Natural killer cell (primary cell): ENCODE measurements at regions not wholly inside any gene's neighbourhood (a gene's known extent, or its start where the extent isn't known, plus 50 kb on each side); places are given as distances from the start of the nearest gene placed in this dataset.

ENCODE experiments used
- ATAC-seq, 3 donors: fragments of 150-1000 bp in 2 of 3; fragments of 200-7000 bp in 1 of 3; cut with Tn5 transposase; 1 replicate in 1 of 3; 2 replicates in 2 of 3; pipeline ENCODE4 v1.10.0; 2021; ENCODE audit warnings: mild to moderate bottlenecking in 2 of 3, moderate library complexity in 2 of 3
- DNase-seq, 2 donors: peaks; one replicate each; pipeline versions ENCODE4 v3.0.0 to v3.0.0-alpha.2; 2013 to 2021; ENCODE audit warnings: mixed read lengths in 1 of 2
- H3K27ac ChIP-seq: one replicate; pipeline ENCODE4 v1.5.1; 2013; ENCODE audit warnings: mild to moderate bottlenecking, low read length
- H3K27me3 ChIP-seq: one replicate; pipeline ENCODE4 v1.6.1; 2013; ENCODE audit warnings: low read length; ENCODE audit not compliant: control insufficient read depth, insufficient read depth
- H3K36me3 ChIP-seq: one replicate; pipeline ENCODE4 v1.6.1; 2013; ENCODE audit warnings: low read length; ENCODE audit not compliant: control insufficient read depth, insufficient read depth
- H3K4me1 ChIP-seq: one replicate; pipeline ENCODE4 v1.6.1; 2013; ENCODE audit warnings: low read length; ENCODE audit not compliant: control insufficient read depth, insufficient read depth
- H3K4me3 ChIP-seq: one replicate; pipeline ENCODE4 v1.5.1; 2013; ENCODE audit warnings: low read length
- H3K9me3 ChIP-seq: one replicate; pipeline ENCODE4 v1.6.1; 2013; ENCODE audit warnings: low read length; ENCODE audit not compliant: control insufficient read depth, insufficient read depth
- H3K27ac Mint-ChIP-seq, 2 donors: one replicate each; pipeline ENCODE4 v1.8.0; 2022; ENCODE audit warnings: mild to moderate bottlenecking in 2 of 2, mixed read lengths in 2 of 2, moderate library complexity in 1 of 2
- H3K27me3 Mint-ChIP-seq, 2 donors: one replicate each; pipeline ENCODE4 v1.8.0; 2022; ENCODE audit warnings: low read depth in 2 of 2, mixed read lengths in 2 of 2
- H3K36me3 Mint-ChIP-seq: one replicate; pipeline ENCODE4 v1.8.0; 2022; ENCODE audit warnings: mixed read lengths
- H3K4me1 Mint-ChIP-seq, 2 donors: one replicate each; pipeline ENCODE4 v1.8.0; 2022; ENCODE audit warnings: mixed read lengths in 2 of 2
- H3K4me3 Mint-ChIP-seq: one replicate; pipeline ENCODE4 v1.8.0; 2022; ENCODE audit warnings: mild to moderate bottlenecking, moderate library complexity, mixed read lengths
- H3K9me3 Mint-ChIP-seq, 2 donors: one replicate each; pipeline ENCODE4 v1.8.0; 2022; ENCODE audit warnings: mixed read lengths in 2 of 2
- WGBS: methylation state at CpG from one replicate; pipeline ENCODE4 v1.1.7; 2013; ENCODE audit warnings: missing lambda C conversion rate; ENCODE audit not compliant: insufficient coverage; 5-methylcytosine and 5-hydroxymethylcytosine counted together
- intact Hi-C: fragments of 100-400 bp; cut with micrococcal nuclease; formaldehyde crosslinking; loops from one replicate; pipeline ENCODE4 v1.14.2; 2022
- TF ChIP-seq, protein P1 (sequence below): fragments of 200-600 bp; IDR thresholded peaks from one replicate; pipeline ENCODE4 v1.8.0; 2022; ENCODE audit warnings: antibody characterized with exemption

DNA sequence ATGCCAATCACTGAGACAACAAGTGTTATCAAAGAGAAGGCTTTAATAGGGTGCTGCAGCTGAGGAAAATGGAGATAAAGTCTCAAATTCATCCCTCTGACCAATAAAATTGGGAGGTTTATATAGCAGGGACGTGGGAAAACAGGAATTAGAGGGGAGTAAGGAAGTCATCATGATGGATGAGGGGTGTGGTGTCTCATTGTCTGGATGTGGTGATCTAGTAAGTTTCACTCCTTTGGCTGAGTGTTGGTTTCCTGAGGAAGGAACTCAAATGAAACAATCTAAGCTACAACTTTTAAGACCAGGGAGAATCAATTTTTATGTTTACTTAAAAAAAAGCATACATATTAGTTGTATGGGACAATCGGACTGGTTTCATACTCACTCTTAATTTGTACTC lies 491.0 kb upstream of the KIRREL3 start:
- no peaks in the 10 kb centered on the region for H3K4me1 Mint-ChIP-seq

DNA sequence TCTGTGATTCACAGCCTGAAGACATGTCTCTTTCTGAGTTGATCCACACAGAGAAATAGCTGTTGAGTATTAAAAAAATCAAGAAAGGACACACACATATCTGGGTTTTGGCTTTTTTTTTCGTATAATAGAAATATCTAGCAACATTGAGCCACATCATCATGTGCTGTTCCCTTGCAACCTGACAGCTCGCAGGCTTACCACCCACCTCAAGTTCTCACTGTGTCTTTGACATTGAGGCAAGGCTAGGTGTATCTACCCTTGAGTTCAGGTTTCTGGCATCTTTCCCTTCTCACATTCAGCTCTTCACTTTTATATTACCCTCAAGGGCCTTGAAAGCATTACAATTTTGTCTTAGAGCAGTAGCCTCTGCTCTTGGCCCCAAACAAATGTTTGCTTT lies 490.3 kb upstream of the KIRREL3 start:
- no peak overlapping the region for H3K27ac Mint-ChIP-seq
- no peak overlapping the region for H3K4me3 ChIP-seq
- intact Hi-C loops: loop anchor here (10.0 kb wide), 1 partner anchor 1046 kb away; no protein-coding TSS in a partner anchor
- H3K27me3 ChIP-seq: no peaks in the 10 kb centered on the region
- H3K9me3 ChIP-seq: peaks cover 5% of the 10 kb centered on the region
- TF ChIP-seq, protein P1, sequence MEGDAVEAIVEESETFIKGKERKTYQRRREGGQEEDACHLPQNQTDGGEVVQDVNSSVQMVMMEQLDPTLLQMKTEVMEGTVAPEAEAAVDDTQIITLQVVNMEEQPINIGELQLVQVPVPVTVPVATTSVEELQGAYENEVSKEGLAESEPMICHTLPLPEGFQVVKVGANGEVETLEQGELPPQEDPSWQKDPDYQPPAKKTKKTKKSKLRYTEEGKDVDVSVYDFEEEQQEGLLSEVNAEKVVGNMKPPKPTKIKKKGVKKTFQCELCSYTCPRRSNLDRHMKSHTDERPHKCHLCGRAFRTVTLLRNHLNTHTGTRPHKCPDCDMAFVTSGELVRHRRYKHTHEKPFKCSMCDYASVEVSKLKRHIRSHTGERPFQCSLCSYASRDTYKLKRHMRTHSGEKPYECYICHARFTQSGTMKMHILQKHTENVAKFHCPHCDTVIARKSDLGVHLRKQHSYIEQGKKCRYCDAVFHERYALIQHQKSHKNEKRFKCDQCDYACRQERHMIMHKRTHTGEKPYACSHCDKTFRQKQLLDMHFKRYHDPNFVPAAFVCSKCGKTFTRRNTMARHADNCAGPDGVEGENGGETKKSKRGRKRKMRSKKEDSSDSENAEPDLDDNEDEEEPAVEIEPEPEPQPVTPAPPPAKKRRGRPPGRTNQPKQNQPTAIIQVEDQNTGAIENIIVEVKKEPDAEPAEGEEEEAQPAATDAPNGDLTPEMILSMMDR: no peak
- no peaks in the 10 kb centered on the region for H3K36me3 ChIP-seq
- H3K27me3 Mint-ChIP-seq: peaks cover 0 to 2% of the 10 kb centered on the region in 2 donors
- H3K27ac ChIP-seq: no peak overlapping the region
- no peaks in the 10 kb centered on the region for H3K36me3 Mint-ChIP-seq
- peaks cover 3 to 6% of the 10 kb centered on the region in 2 donors for H3K9me3 Mint-ChIP-seq
- DNase-seq: no peak
- H3K4me1 ChIP-seq: no peaks in the 10 kb centered on the region
- no peak overlapping the region for H3K4me3 Mint-ChIP-seq
- H3K4me1 Mint-ChIP-seq: no peaks in the 10 kb centered on the region
- 90% methylated on average over 2 of the region's 2 CpGs for WGBS
- no peak for ATAC-seq

More for the DNA sequence above, 491.0 kb upstream of the KIRREL3 start:
- Histone ChIP-seq H3K27ac (no peak overlapping the region), H3K4me1 (no peaks in the 10 kb centered on the region), H3K36me3 (no peaks in the 10 kb centered on the region), H3K9me3 (peaks cover 5% of the 10 kb centered on the region), H3K4me3 (no peak overlapping the region), H3K27me3 (no peaks in the 10 kb centered on the region)
- ATAC-seq: no peak
- no peak for DNase-seq
- Mint-ChIP-seq H3K36me3 (no peaks in the 10 kb centered on the region), H3K4me3 (no peak overlapping the region), H3K9me3 (peaks cover 3 to 6% of the 10 kb centered on the region in 2 donors), H3K27me3 (peaks cover 0 to 2% of the 10 kb centered on the region in 2 donors), H3K27ac (no peak overlapping the region)
- TF ChIP-seq, protein P1: no peak
- WGBS: 0% methylated on average over 1 of the region's 2 CpGs
- intact Hi-C loops: loop anchor here (10.0 kb wide), 1 partner anchor 1047 kb away; no protein-coding TSS in a partner anchor

DNA sequence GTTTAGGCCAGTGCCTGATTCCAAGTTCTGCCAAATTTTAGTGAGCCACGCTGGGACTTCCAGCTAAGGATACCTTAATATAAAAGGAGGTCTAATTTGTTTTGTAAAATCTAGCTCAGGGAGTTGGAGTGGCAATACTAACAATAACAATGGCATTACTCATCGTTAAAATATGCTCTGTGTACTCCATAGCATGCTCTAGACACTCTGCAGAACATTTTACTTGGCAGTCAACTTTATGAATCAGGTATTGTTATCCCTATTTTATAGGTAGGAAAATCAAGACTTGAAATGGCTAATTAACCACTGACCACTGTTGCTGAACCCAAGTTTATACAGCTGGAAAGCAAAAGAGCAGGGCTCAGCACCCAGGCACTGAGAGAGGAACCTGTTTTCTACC lies 485.0 kb upstream of the KIRREL3 start:
- Histone ChIP-seq H3K4me1 (no peaks in the 10 kb centered on the region), H3K36me3 (no peaks in the 10 kb centered on the region), H3K4me3 (no peak overlapping the region), H3K27me3 (no peaks in the 10 kb centered on the region), H3K27ac (no peak overlapping the region), H3K9me3 (no peaks in the 10 kb centered on the region)
- H3K4me3 Mint-ChIP-seq: no peak overlapping the region
- TF ChIP-seq, protein P1: no peak
- H3K4me1 Mint-ChIP-seq: no peaks in the 10 kb centered on the region
- ATAC-seq (no peak), DNase-seq (no peak)
- intact Hi-C loops: no loop called here
- peaks cover 0 to 3% of the 10 kb centered on the region in 2 donors for H3K9me3 Mint-ChIP-seq
- no peak overlapping the region for H3K27ac Mint-ChIP-seq
- 75% methylated on average over 2 of the region's 2 CpGs for WGBS
- no peaks in the 10 kb centered on the region for H3K27me3 Mint-ChIP-seq
- no peaks in the 10 kb centered on the region for H3K36me3 Mint-ChIP-seq

DNA sequence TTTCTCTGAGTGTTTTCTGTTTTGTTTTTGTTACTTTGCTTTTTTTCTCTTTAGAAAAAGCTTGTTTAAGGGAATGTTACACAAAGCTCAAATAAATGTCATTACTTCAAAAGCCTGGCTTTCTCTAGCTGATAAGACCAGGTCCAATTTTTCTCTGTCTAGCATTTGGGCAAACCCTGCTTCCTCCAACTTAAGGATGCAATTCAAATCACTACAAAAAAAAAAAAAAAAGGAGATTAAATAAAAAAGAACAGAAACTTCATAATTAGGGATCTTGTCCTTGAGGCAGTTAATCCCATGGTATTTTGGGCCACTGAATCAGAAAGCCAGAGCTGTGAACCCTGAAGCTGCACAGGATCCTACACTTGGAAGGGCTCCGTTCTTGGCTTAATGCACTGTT lies 480.8 kb upstream of the KIRREL3 start:
- H3K27ac Mint-ChIP-seq: no peak overlapping the region
- no peak for ATAC-seq
- no peaks in the 10 kb centered on the region for H3K9me3 ChIP-seq
- no peaks in the 10 kb centered on the region for H3K4me1 ChIP-seq
- H3K4me3 Mint-ChIP-seq: no peak overlapping the region
- no peaks in the 10 kb centered on the region for H3K36me3 ChIP-seq
- intact Hi-C loops: no loop called here
- DNase-seq: no peak
- H3K27me3 Mint-ChIP-seq: peaks cover 0 to 2% of the 10 kb centered on the region in 2 donors
- H3K4me1 Mint-ChIP-seq: no peaks in the 10 kb centered on the region
- H3K36me3 Mint-ChIP-seq: no peaks in the 10 kb centered on the region
- H3K27ac ChIP-seq: no peak overlapping the region
- H3K9me3 Mint-ChIP-seq: no peaks in the 10 kb centered on the region
- WGBS: 100% methylated on average over 1 of the region's 1 CpG
- H3K4me3 ChIP-seq: no peak overlapping the region
- H3K27me3 ChIP-seq: no peaks in the 10 kb centered on the region
- TF ChIP-seq, protein P1: no peak
